Ascending aorta (tissue), 2 donors: ENCODE measurements at regions not wholly inside any gene's neighbourhood (a gene's known extent, or its start where the extent isn't known, plus 50 kb on each side); places are given as distances from the start of the nearest gene placed in this dataset.

ENCODE experiments used
- DNase-seq, 2 donors: peaks; one replicate each; pipeline ENCODE4 v3.0.0-alpha.2; 2019; ENCODE audit warnings: low spot score in 2 of 2
- H3K27ac ChIP-seq, 2 donors: fragments of 200-600 bp; sonication (generic); one replicate each; pipeline ENCODE4 v1.5.1; 2016 to 2017; ENCODE audit warnings: mild to moderate bottlenecking in 1 of 2
- H3K27me3 ChIP-seq: fragments of 200-600 bp; sonication (generic); one replicate; pipeline ENCODE4 v1.5.1; 2017
- H3K36me3 ChIP-seq, 2 donors: fragments of 200-600 bp; sonication (generic); one replicate each; pipeline ENCODE4 v1.5.1; 2016
- H3K4me1 ChIP-seq, 2 donors: fragments of 200-600 bp; sonication (generic); one replicate each; pipeline ENCODE4 v1.5.1; 2016 to 2017; ENCODE audit warnings: mild to moderate bottlenecking in 1 of 2
- H3K4me3 ChIP-seq, 2 donors: fragments of 200-600 bp; sonication (generic); one replicate each; pipeline ENCODE4 v1.5.1; 2016 to 2017; ENCODE audit warnings: mild to moderate bottlenecking in 1 of 2
- H3K9me3 ChIP-seq, 2 donors: fragments of 200-600 bp; sonication (generic); one replicate each; pipeline ENCODE4 v1.5.1; 2016
- intact Hi-C: fragments of 100-400 bp; cut with DNase I; formaldehyde crosslinking; loops from one replicate; pipeline ENCODE4 v1.15.1; 2023
- TF ChIP-seq, protein P1 (sequence below), 3 experiments: fragments of 200-600 bp in 2 of 3; fragments of 450-650 bp in 1 of 3; sonication (generic) in 2 of 3; IDR thresholded peaks; one replicate each; pipeline ENCODE4 v1.5.1; 2016 to 2019; ENCODE audit warnings: antibody characterized with exemption in 3 of 3, mild to moderate bottlenecking in 1 of 3, moderate library complexity in 1 of 3

DNA sequence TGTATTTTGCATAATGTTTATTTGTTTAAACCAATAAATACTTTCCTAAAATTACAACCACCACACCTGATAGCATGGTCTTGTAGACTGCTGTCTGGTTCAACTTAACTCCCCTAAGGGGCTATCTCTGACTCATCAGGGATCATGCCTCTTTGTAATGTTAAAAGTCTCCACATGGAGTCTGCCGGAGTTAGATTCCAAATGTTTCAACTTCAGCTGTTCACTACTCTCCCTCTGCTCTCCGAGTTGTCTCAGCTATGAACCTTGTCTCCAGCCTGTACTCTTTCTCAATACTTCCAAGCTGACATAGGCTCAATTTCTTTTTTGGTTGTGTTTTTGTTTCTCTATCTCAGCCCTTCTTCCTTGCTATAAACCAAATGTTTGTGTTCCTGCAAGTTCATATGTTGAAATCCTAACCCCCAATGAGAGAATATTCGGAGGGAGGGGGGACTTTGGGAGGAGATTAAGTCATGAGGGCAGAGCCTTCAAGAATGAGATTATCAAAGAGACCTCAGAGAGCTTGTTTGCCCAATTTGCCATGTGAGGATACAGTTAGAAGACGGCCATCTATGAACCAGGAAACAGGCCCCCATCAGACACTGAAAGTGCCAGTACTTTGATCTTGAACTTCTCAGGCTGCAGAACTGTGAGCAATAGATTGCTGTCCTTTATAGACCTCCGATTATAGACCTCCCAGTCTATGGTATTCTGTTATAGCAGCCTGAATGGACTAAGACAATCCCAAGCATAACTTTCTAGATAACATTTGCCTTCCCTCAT, 858.2 kb downstream of the VRK1 start:
- H3K4me3 ChIP-seq = no peak overlapping the region
- intact Hi-C loops = no loop called here
- no peaks in the 10 kb centered on the region for H3K36me3 ChIP-seq
- H3K27ac ChIP-seq = no peak overlapping the region
- no peaks in the 10 kb centered on the region for H3K4me1 ChIP-seq
- no peaks in the 10 kb centered on the region for H3K27me3 ChIP-seq
- TF ChIP-seq, protein P1, sequence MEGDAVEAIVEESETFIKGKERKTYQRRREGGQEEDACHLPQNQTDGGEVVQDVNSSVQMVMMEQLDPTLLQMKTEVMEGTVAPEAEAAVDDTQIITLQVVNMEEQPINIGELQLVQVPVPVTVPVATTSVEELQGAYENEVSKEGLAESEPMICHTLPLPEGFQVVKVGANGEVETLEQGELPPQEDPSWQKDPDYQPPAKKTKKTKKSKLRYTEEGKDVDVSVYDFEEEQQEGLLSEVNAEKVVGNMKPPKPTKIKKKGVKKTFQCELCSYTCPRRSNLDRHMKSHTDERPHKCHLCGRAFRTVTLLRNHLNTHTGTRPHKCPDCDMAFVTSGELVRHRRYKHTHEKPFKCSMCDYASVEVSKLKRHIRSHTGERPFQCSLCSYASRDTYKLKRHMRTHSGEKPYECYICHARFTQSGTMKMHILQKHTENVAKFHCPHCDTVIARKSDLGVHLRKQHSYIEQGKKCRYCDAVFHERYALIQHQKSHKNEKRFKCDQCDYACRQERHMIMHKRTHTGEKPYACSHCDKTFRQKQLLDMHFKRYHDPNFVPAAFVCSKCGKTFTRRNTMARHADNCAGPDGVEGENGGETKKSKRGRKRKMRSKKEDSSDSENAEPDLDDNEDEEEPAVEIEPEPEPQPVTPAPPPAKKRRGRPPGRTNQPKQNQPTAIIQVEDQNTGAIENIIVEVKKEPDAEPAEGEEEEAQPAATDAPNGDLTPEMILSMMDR (IDR thresholded peaks at IDR 0.05) = no peak
- H3K9me3 ChIP-seq = no peaks in the 10 kb centered on the region
- DNase-seq = no peak

DNA sequence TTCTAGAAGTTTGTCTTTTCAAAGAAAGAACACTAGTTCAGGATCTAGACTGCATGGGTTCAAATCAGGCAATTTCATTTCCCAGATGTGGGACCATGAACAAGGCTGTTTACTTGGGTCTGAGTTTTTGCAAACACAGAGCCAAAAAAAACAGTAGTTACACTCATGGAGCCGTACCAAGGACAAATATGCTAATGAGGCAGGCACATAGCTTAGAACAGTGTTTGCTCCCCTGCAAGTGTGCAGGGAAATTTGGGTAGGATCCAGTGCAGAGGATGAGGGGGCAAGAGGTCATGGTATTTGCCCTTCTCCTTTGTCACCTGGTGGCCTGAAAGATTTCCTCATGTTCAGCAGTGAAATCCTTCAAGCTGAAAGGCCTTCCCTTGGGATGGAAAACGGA, 860.4 kb downstream of the VRK1 start:
- Histone ChIP-seq H3K4me3 (no peak overlapping the region), H3K27me3 (no peaks in the 10 kb centered on the region), H3K36me3 (no peaks in the 10 kb centered on the region), H3K4me1 (no peaks in the 10 kb centered on the region), H3K27ac (no peak overlapping the region), H3K9me3 (no peaks in the 10 kb centered on the region)
- intact Hi-C loops = no loop called here
- no peak for DNase-seq
- TF ChIP-seq, protein P1 (IDR thresholded peaks at IDR 0.05) = no peak

DNA sequence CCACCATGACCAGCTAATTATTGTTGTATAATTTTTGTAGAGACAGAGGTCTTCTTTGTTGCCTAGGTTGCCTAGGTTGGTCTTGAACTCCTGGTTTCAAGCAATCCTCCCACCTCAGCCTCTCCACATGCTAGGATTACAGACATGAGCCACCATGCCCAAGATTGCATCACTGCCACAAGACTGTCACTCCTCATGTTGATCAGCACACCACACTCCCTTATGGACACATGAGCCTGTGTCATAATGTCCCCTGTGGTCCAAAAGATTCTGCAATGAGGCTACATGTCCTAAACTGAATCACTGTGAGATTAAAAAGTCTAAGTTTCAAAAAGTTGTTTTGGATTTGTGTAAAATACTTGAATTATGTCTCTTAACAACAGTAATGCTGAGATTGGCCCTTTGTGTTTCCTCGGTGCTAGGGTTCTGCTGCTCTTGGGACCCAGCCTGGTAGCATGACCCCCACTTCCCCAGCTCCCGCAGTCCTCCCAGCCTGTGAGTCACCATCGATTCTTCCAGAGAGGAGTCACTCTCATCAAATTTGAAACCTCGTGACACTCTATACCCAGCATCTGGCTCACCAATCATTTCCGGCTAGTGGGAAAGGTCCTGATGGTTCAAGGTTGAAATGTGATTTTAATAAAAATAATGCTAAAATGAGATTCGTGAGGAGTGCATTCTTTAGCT, 890.9 kb downstream of the VRK1 start:
- Histone ChIP-seq H3K36me3 (no peaks in the 10 kb centered on the region), H3K27ac (no peak overlapping the region), H3K4me1 (no peaks in the 10 kb centered on the region), H3K27me3 (no peaks in the 10 kb centered on the region), H3K9me3 (no peaks in the 10 kb centered on the region), H3K4me3 (no peak overlapping the region)
- no peak for DNase-seq
- TF ChIP-seq, protein P1 (IDR thresholded peaks at IDR 0.05) = no peak
- intact Hi-C loops = no loop called here

DNA sequence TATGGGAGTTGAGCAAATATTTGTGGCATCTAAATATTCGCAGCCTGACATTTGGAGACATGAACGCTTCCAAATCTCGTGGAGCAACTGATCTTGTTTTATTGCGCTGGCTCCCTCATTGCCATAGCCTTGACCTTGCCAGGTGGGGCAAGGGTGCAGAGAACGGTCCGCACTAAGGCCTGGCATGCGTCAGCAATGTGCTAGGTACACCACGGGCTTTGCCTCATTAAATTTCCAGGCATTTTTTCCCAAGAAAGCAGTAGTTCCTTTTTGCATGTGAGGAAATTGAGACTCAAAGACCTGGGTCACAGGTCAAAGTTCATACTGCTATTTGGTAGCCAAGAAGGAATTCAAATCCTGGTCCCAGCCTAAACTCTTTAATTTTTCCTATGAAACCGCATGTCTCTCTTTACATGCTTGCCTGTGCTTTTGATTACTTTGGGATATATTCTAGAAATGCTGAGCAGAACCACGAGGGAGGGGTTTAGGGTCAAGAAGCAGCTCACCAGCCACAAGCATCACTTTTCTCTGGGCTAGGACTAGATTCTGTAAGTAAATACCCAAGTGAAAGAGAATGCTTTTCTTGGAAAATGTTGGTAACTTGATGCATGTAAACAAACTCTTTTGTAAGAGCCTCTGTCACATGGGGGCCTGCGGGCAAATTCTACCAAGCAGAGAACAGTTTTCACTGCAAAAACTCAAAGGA, 891.6 kb downstream of the VRK1 start:
- Histone ChIP-seq H3K27ac (no peak overlapping the region), H3K27me3 (no peaks in the 10 kb centered on the region), H3K36me3 (no peaks in the 10 kb centered on the region), H3K4me3 (no peak overlapping the region), H3K9me3 (no peaks in the 10 kb centered on the region), H3K4me1 (no peaks in the 10 kb centered on the region)
- TF ChIP-seq, protein P1 (IDR thresholded peaks at IDR 0.05) = no peak
- no peak for DNase-seq
- intact Hi-C loops = no loop called here

DNA sequence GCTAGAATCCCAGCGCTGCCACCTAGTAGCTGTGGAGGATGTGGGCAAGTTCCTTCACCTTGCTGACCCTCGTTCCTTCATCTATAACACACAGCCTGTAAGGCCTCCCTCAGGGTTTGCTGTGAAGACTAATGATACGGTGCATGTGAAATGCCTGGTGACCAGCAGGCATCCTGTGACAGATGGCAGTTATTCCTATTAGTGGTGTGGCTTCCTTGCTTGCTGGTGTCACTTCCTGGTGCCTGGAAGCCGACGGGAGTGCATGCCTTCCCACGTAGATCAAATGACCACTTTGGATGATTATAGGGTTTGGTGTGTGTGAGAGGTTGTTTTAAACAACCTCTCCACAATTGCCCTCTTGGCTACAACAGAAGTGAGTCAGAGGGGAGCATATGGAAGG, 894.9 kb downstream of the VRK1 start:
- intact Hi-C loops = no loop called here

More for the DNA sequence above, 894.9 kb downstream of the VRK1 start:
- Histone ChIP-seq H3K27ac (no peak overlapping the region), H3K9me3 (no peaks in the 10 kb centered on the region), H3K36me3 (no peaks in the 10 kb centered on the region), H3K4me3 (no peak overlapping the region), H3K27me3 (no peaks in the 10 kb centered on the region), H3K4me1 (no peaks in the 10 kb centered on the region)
- no peak for DNase-seq
- TF ChIP-seq, protein P1 (IDR thresholded peaks at IDR 0.05) = no peak
